ENCODE measurements at regions not wholly inside any gene's neighbourhood (a gene's known extent, or its start where the extent isn't known, plus 50 kb on each side); places are given as distances from the start of the nearest gene placed in this dataset.
"Not testable (repeated sequence)": the region's sequence is repeated elsewhere in the genome, so short reads cannot be mapped to it uniquely, and the experiment has no call there.

DNA sequence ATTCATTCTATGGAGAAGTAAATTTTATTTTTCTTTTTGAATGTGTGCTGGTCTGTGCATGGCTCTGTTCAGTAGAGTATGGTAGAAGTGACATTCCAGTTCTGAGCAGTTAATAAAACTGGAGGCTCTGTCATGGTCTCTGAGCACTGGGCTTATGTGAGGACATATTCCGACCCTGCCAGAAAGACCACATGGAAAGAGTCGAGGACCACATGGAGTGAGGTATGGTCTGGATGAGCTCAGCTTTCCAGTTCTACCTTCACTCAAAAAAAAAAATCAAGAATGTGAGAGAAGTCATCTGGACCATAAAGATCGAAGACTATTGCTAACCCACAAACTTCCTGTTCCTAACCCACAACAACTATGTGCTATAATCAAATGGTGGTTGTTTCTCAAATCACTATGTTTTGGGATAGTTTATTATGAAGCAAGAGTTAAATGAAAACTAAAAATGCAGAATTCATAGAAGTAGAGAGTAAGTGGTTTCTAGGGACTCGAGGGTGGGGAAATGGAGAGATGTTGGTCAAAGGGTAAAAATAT, 534.2 kb upstream of the ANO5 start:
- no peak for DNase-seq
- no peak overlapping the region for H3K27ac Mint-ChIP-seq
- no peaks in the 10 kb centered on the region for H3K36me3 Mint-ChIP-seq (ENCODE audit: insufficient read depth)
- ATAC-seq (replicated peaks), result no peak
- no peaks in the 10 kb centered on the region for H3K27me3 Mint-ChIP-seq
- no peak overlapping the region for H3K4me3 Mint-ChIP-seq
- no peaks in the 10 kb centered on the region for H3K4me1 Mint-ChIP-seq (ENCODE audit: low read depth in 2 of 2)
- no peaks in the 10 kb centered on the region for H3K9me3 Mint-ChIP-seq

DNA sequence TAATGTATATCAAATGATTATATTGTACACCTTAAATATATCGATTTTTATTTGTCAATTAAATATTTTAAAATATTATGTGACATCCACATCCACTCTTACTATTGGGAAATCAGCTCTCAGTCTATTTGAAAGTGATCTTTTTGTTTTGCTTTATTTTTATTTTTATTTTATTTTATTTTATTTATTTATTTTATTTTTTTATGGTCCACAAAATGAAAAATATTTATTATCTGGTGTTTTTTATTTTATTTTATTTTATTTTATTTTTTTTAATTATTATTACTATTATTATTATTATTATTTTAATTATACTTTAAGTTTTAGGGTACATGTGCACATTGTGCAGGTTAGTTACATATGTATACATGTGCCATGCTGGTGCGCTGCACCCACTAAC, 533.5 kb upstream of the ANO5 start:
- not testable (repeated sequence) for H3K27ac Mint-ChIP-seq; ATAC-seq (replicated peaks); H3K9me3 Mint-ChIP-seq; DNase-seq; H3K4me3 Mint-ChIP-seq; H3K36me3 Mint-ChIP-seq (ENCODE audit: insufficient read depth); H3K4me1 Mint-ChIP-seq (ENCODE audit: low read depth in 2 of 2); H3K27me3 Mint-ChIP-seq

DNA sequence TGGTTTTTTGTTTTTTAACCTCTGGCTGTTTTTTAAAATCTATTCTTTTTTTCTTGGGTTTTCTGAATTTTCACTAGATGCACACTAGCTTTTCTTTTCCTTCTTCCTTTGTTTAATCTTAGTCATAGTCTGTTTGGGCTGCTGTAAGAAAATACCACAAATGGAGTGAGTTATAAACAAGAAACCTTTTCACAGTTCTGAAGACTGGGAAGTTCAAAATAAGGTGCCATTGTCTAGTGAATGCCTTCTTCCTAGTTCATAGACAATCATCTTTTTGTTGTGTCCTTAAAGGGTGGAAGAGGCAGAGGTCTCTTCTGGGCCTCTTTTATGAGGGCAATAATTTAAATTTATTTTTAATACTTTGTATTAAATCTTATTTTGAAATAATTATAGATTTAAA, 532.9 kb upstream of the ANO5 start:
- H3K9me3 Mint-ChIP-seq, result no peaks in the 10 kb centered on the region
- DNase-seq (no peak), ATAC-seq (replicated peaks) (no peak)
- H3K36me3 Mint-ChIP-seq (ENCODE audit: insufficient read depth), result no peaks in the 10 kb centered on the region
- no peaks in the 10 kb centered on the region for H3K27me3 Mint-ChIP-seq
- no peak overlapping the region for H3K4me3 Mint-ChIP-seq
- no peak overlapping the region for H3K27ac Mint-ChIP-seq
- H3K4me1 Mint-ChIP-seq (ENCODE audit: low read depth in 2 of 2), result no peaks in the 10 kb centered on the region

DNA sequence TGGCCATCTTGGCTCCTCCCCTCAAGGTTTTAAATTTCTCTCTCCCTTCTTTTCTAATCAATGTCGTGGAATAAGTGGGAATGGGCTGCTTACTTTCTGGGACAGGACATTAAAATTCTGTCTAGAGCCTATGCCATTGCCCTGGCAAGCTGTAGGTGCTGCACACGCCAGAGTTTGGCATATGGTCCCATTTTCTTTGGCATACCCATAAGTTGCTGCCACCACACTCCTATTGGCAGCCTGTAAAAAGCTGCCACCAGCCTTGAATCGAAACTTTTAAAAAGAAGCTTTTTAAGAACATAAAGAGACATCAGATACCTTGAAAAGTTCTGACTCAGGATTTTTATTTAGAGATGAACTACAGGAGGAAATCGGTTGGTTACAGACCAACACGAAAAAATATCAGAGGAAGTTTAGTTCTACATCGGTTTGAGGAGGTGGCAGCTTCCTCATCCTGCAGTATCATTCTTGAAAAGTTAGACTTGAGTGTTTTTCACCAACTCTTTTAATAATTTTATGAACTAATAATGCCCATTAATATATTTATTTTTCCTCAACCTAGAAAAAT, 517.8 kb upstream of the ANO5 start:
- Mint-ChIP-seq H3K36me3 (ENCODE audit: insufficient read depth) (no peaks in the 10 kb centered on the region), H3K4me3 (no peak overlapping the region), H3K27ac (no peak overlapping the region), H3K4me1 (ENCODE audit: low read depth in 2 of 2) (no peaks in the 10 kb centered on the region), H3K9me3 (peaks cover 0 to 14% of the 10 kb centered on the region in 2 donors), H3K27me3 (no peaks in the 10 kb centered on the region)
- no peak for ATAC-seq (replicated peaks)
- DNase-seq, result no peak

DNA sequence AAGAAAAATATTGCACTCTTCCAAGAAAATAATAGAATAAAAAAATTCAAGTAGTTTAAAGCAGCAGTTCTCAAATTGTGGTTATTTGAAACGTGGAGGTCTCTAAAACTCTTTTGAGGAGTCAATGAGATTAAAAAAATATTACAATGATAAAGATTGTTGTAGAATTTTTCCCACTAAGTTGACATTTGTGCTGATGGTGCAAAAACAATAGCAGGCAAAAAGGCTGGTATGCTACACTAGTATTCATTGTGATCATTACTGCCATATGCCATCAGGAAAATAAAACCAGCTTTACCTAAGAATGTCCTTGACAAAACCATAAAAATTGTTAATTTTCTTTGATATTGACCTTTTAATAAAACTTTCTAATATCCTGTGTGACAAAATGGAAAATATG, 505.2 kb upstream of the ANO5 start:
- H3K27me3 Mint-ChIP-seq, result no peaks in the 10 kb centered on the region
- no peaks in the 10 kb centered on the region for H3K36me3 Mint-ChIP-seq (ENCODE audit: insufficient read depth)
- no peaks in the 10 kb centered on the region for H3K4me1 Mint-ChIP-seq (ENCODE audit: low read depth in 2 of 2)
- H3K4me3 Mint-ChIP-seq, result no peak overlapping the region
- H3K27ac Mint-ChIP-seq, result no peak overlapping the region
- DNase-seq, result no peak
- H3K9me3 Mint-ChIP-seq, result peaks cover 0 to 3% of the 10 kb centered on the region in 2 donors
- ATAC-seq (replicated peaks), result no peak

GRCh38 chr11:21704539-21704938, 488.3 kb upstream of the ANO5 start:
- H3K27ac Mint-ChIP-seq, result no peak overlapping the region
- DNase-seq (no peak), ATAC-seq (replicated peaks) (no peak)
- no peaks in the 10 kb centered on the region for H3K4me1 Mint-ChIP-seq (ENCODE audit: low read depth in 2 of 2)
- no peaks in the 10 kb centered on the region for H3K27me3 Mint-ChIP-seq
- H3K36me3 Mint-ChIP-seq (ENCODE audit: insufficient read depth), result no peaks in the 10 kb centered on the region
- peaks cover 2 to 7% of the 10 kb centered on the region in 2 donors for H3K9me3 Mint-ChIP-seq
- no peak overlapping the region for H3K4me3 Mint-ChIP-seq

- ATAC-seq (replicated peaks) (no peak), DNase-seq (no peak)
- H3K36me3 Mint-ChIP-seq (ENCODE audit: insufficient read depth), result no peaks in the 10 kb centered on the region
- no peaks in the 10 kb centered on the region for H3K27me3 Mint-ChIP-seq
- H3K4me1 Mint-ChIP-seq (ENCODE audit: low read depth in 2 of 2), result no peaks in the 10 kb centered on the region
- no peak overlapping the region for H3K27ac Mint-ChIP-seq
- peaks cover 2 to 7% of the 10 kb centered on the region in 2 donors for H3K9me3 Mint-ChIP-seq
- H3K4me3 Mint-ChIP-seq, result no peak overlapping the region
Measured at GRCh38 chr11:21707116-21707739, 485.7 kb upstream of the ANO5 start.

DNA sequence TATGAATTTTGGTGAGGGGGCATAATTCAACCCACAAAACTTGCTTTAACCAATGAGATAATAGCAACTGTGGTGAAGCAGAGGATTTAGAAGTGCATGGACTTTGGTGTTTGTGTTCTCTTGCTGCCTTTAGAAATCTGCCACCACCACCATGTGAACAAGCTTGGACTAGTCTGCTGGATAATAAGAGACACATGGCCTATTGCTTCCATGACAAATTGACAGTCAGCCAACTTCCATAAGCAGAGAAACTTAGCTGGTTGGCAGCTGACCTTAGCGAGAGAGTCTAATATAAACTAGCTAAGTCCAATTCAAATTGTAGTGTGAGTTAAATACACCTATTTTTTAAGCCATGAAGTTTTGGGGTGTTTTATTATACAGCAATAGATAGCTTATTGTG, 482.1 kb upstream of the ANO5 start:
- no peaks in the 10 kb centered on the region for H3K4me1 Mint-ChIP-seq (ENCODE audit: low read depth in 2 of 2)
- DNase-seq, result no peak
- no peak for ATAC-seq (replicated peaks)
- H3K27ac Mint-ChIP-seq, result no peak overlapping the region
- no peaks in the 10 kb centered on the region for H3K27me3 Mint-ChIP-seq
- no peak overlapping the region for H3K4me3 Mint-ChIP-seq
- H3K9me3 Mint-ChIP-seq, result peaks cover 4 to 6% of the 10 kb centered on the region in 2 donors
- H3K36me3 Mint-ChIP-seq (ENCODE audit: insufficient read depth), result no peaks in the 10 kb centered on the region

DNA sequence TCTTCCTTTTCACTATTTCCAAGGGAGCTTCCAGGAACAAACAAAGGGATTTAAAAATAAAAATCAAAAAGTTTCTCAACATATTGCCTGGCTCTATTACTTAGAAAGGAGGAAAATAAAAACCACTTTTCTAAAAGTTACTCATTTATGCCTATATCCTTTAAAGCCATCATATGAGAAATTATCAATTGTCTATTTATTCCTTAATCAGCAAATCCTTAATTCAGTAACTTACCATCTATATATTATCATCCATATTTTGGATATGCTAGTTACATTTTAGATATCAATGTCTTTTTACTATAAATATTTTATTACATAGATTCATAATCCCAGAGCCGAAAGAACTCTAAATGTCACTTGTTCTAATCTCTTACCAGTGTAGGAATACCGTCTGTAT, 481.5 kb upstream of the ANO5 start:
- Mint-ChIP-seq H3K27me3 (no peaks in the 10 kb centered on the region), H3K4me3 (no peak overlapping the region), H3K36me3 (ENCODE audit: insufficient read depth) (no peaks in the 10 kb centered on the region), H3K27ac (no peak overlapping the region), H3K4me1 (ENCODE audit: low read depth in 2 of 2) (no peaks in the 10 kb centered on the region), H3K9me3 (peaks cover 4 to 6% of the 10 kb centered on the region in 2 donors)
- ATAC-seq (replicated peaks) (no peak), DNase-seq (no peak)

GRCh38 chr11:21723678-21724077, 469.2 kb upstream of the ANO5 start:
- Mint-ChIP-seq H3K36me3 (ENCODE audit: insufficient read depth) (no peaks in the 10 kb centered on the region), H3K27me3 (no peaks in the 10 kb centered on the region), H3K4me1 (ENCODE audit: low read depth in 2 of 2) (no peaks in the 10 kb centered on the region), H3K4me3 (no peak overlapping the region), H3K27ac (no peak overlapping the region), H3K9me3 (peaks cover 4 to 16% of the 10 kb centered on the region in 2 donors)
- DNase-seq, result no peak
- no peak for ATAC-seq (replicated peaks)

DNA sequence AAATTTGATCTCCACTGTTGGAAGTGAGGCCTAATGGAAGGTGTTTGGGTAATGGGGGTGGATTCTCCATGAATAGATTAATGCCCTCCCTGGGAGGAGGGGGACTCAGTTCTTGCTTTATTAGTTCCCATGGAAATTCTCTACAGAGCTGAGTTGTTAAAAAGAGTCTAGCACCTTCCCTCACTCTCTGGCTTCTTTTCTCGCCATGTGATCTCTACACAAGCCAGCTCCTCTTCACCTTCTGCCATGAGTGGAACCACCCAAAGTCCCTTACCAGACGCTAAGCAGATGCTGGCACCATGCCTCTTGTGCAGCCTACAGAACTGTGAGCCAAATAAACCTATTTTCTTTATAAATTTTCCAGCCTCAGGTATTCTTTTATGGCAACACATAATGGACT, 465.8 kb upstream of the ANO5 start:
- no peaks in the 10 kb centered on the region for H3K36me3 Mint-ChIP-seq (ENCODE audit: insufficient read depth)
- ATAC-seq (replicated peaks), result no peak
- H3K9me3 Mint-ChIP-seq, result peaks cover 5 to 23% of the 10 kb centered on the region in 2 donors
- H3K4me3 Mint-ChIP-seq, result no peak overlapping the region
- H3K4me1 Mint-ChIP-seq (ENCODE audit: low read depth in 2 of 2), result no peaks in the 10 kb centered on the region
- DNase-seq, result no peak
- H3K27ac Mint-ChIP-seq, result no peak overlapping the region
- H3K27me3 Mint-ChIP-seq, result no peaks in the 10 kb centered on the region

DNA sequence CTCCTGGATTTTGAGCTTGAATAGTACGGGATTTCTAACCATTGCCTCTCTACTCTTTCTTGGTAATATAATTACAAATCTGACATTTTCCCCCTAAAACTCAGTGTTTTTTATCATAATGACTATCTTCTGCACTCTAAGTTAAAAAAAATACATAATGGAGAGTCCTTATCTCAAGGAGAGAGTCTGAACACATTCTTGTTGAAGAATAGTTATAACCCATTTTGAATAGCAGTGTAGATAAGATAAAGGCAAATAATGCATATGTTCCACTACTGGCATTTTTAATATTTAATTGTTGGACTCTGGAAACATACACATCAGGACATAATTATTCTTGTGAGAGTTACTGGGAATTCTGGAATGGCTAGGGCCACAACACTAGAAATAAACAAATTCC, 456.5 kb upstream of the ANO5 start:
- H3K4me1 Mint-ChIP-seq (ENCODE audit: low read depth in 2 of 2), result no peaks in the 10 kb centered on the region
- H3K36me3 Mint-ChIP-seq (ENCODE audit: insufficient read depth), result no peaks in the 10 kb centered on the region
- no peaks in the 10 kb centered on the region for H3K27me3 Mint-ChIP-seq
- no peak for ATAC-seq (replicated peaks)
- H3K4me3 Mint-ChIP-seq, result no peak overlapping the region
- no peak overlapping the region for H3K27ac Mint-ChIP-seq
- DNase-seq, result no peak
- peaks cover 10 to 23% of the 10 kb centered on the region in 2 donors for H3K9me3 Mint-ChIP-seq

- H3K27me3 Mint-ChIP-seq; H3K36me3 Mint-ChIP-seq (ENCODE audit: insufficient read depth); H3K4me1 Mint-ChIP-seq (ENCODE audit: low read depth in 2 of 2); ATAC-seq (replicated peaks); H3K27ac Mint-ChIP-seq: not testable (repeated sequence)
- peak in 1 of 3 experiments; percentile 8 for DNase-seq
- Mint-ChIP-seq H3K9me3 (peaks cover 15 to 24% of the 10 kb centered on the region in 2 donors), H3K4me3 (peak overlapping the region; percentile 28 to 59)
Measured at GRCh38 chr11:21752475-21753243, 440.2 kb upstream of the ANO5 start.

- not testable (repeated sequence) for H3K4me1 Mint-ChIP-seq (ENCODE audit: low read depth in 2 of 2); H3K36me3 Mint-ChIP-seq (ENCODE audit: insufficient read depth); H3K27me3 Mint-ChIP-seq; DNase-seq; ATAC-seq (replicated peaks); H3K27ac Mint-ChIP-seq
- Mint-ChIP-seq H3K9me3 (peaks cover 15 to 24% of the 10 kb centered on the region in 2 donors), H3K4me3 (peak overlapping the region in 1 of 2 donors; percentile 59)
Measured at GRCh38 chr11:21753244-21753767, 439.6 kb upstream of the ANO5 start.

Measured in effector memory CD8-positive, alpha-beta T cell (primary cell).